ENCODE measurements at regions not wholly inside any gene's neighbourhood (a gene's known extent, or its start where the extent isn't known, plus 50 kb on each side); places are given as distances from the start of the nearest gene placed in this dataset.

DNA sequence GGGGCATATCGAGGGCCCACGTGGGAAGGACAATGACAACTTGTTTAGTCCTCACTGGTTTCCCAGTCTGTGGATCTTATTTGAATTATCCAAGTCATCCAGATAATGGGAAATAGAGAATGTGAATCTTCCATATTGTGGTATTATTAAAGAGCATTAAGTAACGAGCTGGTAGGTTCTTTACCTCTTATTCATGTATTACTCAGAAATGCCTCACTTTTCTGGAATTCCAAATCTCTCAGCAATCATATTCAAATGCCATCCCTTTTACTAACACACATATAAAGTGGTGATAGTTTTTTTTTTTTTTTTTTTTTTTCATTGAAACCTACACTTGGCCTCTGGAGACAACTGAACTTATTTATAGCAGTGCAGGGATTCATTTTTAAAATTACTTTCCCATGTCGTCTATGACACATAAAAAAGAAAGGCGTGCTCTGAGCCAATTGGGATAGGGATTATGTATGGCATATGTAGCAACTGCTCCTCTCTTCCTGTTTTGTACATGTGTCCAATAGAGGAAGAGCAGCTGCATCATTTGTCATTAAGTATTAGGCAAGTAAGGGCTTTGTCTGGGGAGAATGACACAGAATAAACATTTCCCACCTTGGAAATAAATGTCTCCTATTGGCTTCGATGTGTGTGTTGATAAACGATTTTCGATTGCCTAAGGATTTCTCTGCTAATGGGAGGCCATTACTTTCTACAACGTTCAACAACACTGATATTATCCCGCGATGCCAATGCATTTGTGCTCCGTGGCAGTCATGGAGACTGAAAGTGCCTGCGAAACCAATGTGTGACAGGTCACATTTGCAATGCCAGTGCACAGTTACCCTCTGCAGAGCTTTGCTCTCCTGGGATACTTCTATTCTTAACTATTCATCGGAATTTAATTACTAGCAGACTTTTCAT lies 78.6 kb upstream of the IFNG-AS1 start:
- DNase-seq, result peak; percentile 98

DNA sequence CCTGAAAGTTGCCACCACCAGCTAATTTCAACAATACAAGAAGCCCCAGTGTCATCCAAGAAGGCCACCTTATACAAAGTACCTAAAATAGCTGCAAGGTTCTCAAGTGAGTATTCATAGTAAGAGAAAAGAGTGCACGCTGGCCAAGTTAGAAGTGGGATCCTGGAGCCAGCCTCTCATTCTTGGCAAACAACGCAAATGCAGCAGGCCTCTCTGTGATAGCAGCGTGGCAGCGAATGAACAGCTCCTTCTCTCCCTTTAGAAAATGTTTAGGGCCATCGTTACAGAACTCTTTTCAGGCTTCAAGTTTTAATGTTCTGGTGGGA lies 78.0 kb upstream of the IFNG-AS1 start:
- no peak for DNase-seq

DNA sequence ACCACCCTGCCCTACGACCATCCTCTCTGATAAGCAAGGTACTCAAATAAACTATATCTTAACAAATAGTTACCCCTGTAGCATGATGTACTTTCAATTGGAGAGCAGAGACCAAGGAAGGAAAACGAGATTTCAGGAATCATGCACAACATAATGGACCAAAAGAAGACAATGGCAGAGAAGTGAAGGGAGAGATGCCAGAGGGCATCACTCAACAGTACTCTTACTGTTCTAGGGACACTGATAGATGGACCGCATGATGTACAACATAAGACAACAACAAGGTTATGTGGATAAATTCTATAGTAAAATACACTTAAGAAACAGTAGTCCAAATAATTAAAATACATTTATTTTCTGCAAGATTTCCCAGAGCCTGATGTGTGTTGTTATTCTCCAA lies 77.5 kb upstream of the IFNG-AS1 start:
- DNase-seq, result no peak

DNA sequence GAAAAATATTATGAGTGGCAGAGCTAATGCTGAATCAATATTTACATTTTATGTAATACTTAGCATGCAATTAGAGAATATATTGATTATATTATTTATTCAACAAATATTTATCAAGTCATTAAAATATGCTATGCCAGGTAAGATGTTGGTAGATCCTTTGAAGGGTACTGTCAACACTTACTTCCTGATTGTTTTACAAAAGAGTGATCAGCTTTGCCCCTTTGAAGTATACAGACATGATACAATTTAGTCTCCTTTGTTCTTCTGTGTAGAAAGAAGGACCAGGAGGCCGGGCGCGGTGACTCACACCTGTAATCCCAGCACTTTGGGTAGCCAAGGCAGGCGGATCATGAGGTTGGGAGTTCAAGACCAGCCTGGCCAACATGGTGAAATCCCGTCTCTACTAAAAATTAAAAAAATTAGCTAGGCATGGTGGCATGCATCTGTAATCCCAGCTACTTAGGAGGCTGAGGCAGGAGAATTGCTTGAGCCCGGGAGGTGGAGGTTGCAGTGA lies 73.9 kb upstream of the IFNG-AS1 start:
- no peak for DNase-seq

DNA sequence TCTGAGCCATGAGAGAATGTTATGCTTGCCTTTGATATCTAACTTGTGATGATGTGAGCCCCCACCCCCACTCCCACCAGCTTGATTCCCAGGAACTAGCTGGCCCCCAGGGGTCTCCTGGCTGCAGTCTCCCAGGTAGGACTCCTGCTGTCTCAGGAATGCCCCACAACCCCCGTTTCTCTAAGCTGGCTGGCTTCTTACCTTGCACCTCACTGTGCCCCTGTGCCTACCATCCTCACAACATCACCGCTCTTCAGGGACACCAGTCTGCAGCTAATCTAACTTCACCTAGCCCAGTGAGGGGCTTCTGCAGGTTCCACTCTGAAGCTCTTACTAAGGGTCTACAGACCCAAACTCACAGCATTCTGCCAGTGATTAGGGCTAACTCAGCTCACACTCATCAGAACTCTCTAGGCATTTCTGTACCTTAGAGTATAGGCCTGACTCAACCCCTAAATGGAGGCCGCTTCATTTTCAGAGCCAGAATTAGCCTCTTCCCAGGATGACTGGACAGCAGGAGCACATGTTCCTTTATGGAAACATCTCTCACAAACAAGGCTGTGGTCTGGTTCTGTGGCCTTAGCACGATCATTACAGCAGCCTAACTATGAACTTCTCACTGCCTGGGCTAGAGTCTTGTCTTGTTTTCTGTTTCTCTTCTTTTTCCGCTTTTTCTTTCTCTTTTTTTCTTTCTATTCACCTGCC lies 72.8 kb upstream of the IFNG-AS1 start:
- DNase-seq, result no peak

DNA sequence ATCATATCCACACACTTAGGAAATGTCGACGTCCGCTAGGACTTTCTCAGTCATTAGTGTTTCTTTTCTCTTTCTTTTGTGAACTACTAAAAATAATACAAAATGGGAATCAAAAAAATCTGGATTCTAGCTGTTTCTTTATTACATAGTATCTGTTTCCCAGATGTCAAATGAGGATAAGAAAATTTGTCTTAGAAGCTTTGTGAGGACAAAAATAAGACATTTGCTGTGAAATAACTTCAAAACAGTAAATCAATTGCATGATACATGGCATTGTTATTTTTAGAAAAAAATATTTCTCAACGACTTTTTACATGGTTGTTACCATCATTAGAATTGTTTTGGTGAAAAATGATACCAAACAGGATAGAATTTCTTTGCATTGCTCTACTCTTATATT lies 71.4 kb upstream of the IFNG-AS1 start:
- no peak for DNase-seq

DNA sequence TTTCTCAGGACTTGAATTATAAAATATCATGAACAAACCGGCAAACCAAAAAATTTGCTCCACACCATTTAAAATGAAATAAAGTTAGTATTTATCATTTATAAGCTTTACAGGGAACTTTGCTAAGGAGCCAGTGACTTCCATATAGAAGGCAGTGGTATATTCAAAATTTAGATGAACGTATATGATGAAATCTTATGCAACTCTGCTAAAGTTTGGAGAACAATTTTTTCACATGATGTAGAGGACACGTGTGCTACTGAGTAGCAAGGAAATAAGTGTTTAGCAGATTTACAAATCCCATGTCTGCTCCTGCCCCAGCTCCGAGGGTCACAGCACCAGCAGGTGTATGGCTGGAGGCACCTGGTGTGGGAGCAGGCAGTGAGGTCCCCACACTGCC lies 70.8 kb upstream of the IFNG-AS1 start:
- peak; percentile 42 for DNase-seq

DNA sequence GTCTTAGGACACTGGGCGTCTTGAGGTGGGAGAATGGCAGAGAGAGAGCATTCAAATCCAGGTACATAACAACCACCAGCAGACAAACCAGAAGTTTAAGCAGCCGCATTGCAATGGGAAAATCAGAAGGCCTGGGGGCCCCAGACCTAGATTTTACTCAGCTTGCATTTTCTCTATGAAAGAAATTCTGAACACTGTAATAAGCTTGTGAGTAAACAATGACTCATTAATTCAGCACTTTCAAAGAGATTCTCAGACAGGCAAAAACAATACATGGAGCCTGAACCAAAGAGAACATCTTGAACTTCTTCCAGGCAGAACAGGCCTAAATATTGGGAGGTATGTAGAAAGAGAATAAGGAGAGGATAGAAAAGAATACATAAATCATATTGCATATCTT lies 69.8 kb upstream of the IFNG-AS1 start:
- DNase-seq, result no peak

DNA sequence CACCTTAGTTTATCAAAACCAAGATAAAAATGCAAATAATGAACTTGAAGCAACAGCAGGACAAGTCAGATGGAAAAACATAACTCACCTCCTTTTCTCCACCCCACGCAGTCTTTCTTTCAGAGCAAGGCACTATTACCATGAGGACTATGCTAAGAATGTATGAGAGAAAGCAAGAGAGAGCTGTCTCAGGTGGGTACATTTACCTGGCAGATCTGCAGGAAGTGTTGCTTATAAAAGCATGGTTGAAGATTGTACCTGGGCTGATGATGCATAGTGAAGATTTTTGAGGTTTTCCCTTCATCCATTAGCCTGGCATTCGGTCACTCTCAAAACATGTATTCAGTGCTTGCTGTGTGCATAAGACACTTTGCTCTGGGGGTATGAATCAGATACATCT lies 68.8 kb upstream of the IFNG-AS1 start:
- no peak for DNase-seq

DNA sequence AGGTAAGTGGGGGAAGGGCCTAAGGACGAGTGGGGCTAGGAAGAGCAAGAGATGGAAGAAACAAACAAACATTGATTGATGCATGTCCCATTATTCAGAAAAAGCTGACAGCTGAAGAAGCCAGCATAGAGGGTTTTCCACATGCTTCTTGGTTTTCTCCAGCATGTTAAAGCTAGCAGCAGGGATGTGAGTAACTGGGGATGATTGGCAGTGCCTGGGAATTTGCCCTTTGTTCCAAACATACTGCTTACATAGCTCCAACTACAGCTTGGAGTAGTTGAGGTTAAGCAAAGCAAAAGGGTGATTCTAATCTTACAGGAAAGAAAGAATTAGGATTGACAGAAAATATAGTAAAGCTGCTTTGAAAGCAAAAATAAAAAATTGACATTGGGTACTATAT lies 68.0 kb upstream of the IFNG-AS1 start:
- DNase-seq, result no peak

DNA sequence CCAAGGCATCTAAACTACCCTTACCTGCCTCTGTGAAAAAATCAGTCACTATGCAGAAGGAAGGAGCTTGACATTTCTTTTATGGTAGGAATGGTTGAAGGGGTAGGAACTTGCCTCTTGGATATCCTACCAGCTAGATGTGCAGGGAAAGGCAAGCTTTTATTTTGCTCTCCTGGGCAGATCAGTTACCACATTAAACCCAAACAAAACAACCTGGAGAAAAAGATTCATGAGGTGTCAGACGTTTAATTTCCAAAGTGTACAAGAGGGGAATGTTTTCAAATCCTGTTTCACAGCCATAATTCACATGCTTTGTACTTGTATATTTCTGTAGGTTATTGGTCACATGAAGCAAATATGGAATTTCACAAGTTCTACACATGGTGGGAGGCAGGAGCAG lies 67.0 kb upstream of the IFNG-AS1 start:
- no peak for DNase-seq

DNA sequence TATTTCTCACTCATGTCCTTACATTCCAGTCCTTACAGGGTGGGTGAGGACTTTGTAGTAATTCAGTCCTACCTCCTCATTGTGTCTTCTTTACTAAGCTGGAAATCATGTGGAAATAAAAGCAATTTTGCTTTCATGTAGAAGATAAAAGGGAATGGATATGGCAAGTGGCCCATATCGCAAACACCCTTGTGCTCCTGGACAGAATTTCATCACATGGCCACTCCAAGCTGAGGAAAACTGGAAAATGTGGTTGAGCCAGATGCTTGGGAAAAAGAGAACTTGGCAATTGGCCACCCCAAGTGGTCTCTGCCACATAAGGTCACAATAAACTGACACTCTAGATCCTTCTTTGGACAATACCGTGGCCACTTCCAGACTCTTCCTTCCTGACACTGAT lies 64.2 kb upstream of the IFNG-AS1 start:
- no peak for DNase-seq

DNA sequence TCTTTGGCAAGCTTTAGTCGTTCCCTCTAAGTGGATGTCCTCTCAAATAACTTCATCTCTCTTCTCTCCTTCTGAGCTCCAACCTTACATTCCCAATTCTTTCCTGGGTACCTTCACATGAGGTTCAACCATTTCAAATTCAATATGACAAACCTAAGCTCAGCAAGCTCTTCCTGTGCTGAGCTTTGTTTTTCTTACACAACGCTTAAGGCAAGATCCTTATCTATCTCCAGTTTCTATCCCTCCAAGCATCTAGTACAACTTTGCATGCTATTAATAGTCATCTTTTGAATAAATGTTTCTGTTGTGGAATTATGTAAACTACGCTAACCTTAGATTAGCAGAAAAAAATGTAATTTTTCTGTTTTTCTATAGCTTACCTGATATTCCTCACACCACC lies 63.7 kb upstream of the IFNG-AS1 start:
- DNase-seq, result no peak

DNA sequence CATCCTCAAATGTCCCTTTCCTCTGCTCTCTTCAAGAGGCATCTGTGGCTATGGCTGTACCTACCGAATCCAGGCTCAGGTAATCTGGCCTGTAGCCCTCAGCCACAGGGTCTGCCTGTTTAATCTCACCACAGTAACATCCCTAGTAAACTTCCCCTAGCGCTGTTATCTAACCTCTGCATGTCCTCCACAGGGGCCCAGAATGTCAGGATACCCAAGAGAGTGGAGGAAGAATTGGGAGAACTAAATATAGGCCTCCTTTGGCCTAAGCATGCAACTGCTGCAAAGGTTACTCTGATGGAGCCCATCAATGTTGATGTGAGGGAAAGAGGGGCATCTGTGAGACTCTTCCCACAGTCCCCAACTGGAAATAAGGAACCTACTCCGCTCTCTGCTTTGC lies 63.2 kb upstream of the IFNG-AS1 start:
- no peak for DNase-seq

DNA sequence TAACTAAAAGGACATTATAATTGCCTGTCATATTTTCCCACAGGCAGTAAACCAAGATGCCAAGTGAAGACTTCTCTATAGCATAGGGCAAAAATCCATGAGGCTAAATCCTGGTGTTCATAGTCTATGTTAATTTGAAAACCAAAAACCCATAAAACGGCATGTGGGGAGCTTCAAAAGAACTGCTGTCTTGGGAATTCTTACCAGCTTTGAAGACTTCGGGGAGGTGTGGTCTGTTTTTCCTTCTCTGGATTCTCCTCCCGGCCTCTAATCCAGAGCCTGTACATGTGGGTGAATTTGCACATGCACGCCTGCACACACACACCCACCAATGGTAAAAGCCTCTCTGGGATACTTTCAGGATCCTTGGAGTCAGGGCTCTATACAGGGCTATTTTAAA lies 61.9 kb upstream of the IFNG-AS1 start:
- no peak for DNase-seq

DNA sequence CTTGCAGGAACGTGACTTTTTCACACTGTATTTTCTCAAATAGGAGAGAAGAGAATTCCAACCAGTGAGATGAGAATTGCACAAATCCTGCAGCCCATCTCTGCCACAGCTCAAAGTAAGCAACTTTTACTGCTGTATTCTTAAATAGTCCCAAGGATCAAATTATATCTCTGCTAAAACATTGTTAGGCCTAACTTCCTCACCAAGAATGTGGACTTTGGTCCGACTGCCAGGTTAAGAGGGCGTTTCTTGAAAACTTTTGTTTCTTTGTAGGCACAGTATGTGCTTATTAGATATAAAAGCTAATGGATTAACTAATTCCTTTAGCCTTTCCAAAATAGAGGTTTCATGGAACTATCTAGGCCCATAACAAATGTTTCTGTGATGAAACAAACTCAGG lies 61.4 kb upstream of the IFNG-AS1 start:
- DNase-seq, result no peak

DNA sequence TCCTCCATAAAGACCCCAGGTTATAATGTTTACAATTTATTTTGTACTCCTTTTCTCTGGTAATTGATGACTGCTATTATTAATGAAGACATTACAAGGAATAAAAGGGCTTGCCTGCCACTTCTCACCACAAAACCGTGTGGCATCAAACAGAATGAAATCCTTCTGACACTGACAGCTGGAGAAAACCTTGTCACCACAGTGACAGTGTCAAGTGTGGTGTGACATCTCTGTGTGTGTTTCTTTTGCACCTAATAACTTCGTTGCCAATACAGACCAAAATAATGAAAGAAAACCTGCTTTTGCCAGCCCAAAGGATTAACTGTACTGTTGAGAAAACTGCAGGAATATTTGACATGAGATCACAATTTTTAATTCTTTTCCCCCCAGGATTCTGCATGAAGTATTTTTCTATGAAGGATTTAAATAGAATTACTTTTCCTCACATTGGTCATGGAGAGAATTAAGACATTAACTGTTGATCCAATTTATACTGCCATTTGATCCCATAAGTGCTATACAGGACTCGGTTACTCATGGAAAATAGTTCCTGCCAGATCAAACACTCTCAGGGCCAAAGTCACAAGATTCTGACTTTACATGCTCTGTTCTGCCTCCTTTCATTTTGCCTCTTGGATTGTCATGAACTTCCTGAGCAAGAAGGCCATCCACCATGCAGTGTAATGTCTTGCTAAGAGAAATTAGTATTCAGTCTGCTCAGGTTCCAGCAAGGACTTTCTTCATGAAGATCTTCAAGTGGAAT lies 60.4 kb upstream of the IFNG-AS1 start:
- DNase-seq, result no peak

DNA sequence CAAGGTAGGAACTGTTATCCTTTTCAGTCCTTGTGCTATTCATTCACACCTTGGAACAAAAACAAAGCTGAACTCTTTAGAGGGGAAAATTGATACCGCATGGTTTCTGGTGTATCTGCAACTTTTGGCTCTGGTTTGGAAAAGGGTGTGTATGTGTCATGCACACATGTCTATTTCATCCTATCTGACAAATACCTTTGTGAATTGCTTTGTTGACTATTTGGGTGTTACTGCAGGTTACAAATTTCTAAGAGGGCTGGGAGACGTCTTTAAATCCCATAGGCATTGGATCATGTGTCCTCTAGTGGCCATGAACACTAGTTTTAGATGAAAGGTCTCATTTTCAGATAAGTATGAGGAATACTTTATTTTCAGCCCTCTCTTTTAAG lies 59.9 kb upstream of the IFNG-AS1 start:
- no peak for DNase-seq

DNA sequence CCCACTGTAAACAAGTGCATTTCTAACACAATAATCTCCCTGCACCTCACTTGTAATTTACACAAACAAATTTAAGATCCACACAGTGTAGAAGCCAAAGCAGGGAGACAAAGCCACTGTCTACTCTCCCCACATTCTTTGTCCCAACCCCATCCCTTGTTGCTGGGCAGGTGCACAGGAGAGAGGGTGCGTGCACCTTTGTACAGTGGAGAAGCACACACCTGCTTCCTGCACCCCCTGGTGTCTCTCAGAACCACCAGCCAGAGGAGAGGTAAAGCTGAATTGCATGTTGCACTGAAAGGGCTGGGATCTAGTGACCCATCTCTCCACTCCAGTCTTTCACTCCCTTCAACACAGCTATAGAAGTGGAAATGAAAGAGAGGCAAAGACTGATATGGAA lies 51.4 kb upstream of the IFNG-AS1 start:
- no peak for DNase-seq
